ENCODE measurements at regions not wholly inside any gene's neighbourhood (a gene's known extent, or its start where the extent isn't known, plus 50 kb on each side); places are given as distances from the start of the nearest gene placed in this dataset.

DNA sequence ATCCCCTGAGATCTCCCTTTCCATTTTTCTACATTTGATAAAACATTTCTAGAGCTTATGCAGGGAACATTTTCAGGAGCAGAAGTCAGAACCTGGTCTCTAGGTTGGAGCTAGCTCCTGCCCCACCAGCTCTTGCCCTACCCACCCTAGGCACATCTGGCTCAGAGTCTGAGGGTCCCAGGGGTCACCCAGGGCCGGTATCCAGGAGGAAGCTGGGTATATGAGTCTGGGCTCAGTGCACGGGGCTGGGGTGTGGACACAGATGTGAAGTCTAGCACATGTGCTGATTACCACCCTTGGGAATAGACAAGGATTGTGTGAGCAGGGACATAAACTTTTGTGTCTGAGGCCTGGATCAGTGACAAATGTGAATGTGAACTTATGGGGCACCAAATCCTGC lies 95.4 kb downstream of the MATN1 start:
- Histone ChIP-seq H3K9me3 (peaks cover 0 to 36% (median 22%) of the 10 kb centered on the region in 8 donors), H3K27me3 (replicated peaks in 1 of 7) (peaks cover 0 to 60% (median 5%) of the 10 kb centered on the region in 7 donors), H3K36me3 (no peaks in the 10 kb centered on the region), H3K27ac (no peak overlapping the region), H3K4me1 (no peaks in the 10 kb centered on the region), H3K4me3 (no peak overlapping the region)
- no peak for DNase-seq
- intact Hi-C loops (cut with DNase I; ENCODE audit: low total_unique reads): no loop called here
- TF ChIP-seq POLR2AphosphoS5 (IDR thresholded peaks at IDR 0.05) (no peak), POLR2A (IDR thresholded peaks at IDR 0.05) (no peak)
- TF ChIP-seq, protein P1, sequence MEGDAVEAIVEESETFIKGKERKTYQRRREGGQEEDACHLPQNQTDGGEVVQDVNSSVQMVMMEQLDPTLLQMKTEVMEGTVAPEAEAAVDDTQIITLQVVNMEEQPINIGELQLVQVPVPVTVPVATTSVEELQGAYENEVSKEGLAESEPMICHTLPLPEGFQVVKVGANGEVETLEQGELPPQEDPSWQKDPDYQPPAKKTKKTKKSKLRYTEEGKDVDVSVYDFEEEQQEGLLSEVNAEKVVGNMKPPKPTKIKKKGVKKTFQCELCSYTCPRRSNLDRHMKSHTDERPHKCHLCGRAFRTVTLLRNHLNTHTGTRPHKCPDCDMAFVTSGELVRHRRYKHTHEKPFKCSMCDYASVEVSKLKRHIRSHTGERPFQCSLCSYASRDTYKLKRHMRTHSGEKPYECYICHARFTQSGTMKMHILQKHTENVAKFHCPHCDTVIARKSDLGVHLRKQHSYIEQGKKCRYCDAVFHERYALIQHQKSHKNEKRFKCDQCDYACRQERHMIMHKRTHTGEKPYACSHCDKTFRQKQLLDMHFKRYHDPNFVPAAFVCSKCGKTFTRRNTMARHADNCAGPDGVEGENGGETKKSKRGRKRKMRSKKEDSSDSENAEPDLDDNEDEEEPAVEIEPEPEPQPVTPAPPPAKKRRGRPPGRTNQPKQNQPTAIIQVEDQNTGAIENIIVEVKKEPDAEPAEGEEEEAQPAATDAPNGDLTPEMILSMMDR (IDR thresholded peaks at IDR 0.05 in 8 of 11, conservative IDR thresholded peaks at IDR 0.05 in 3 of 11): no peak
- WGBS, 5 donors: 64 to 78% (median 67%) methylated on average over 2 of the region's 2 CpGs

DNA sequence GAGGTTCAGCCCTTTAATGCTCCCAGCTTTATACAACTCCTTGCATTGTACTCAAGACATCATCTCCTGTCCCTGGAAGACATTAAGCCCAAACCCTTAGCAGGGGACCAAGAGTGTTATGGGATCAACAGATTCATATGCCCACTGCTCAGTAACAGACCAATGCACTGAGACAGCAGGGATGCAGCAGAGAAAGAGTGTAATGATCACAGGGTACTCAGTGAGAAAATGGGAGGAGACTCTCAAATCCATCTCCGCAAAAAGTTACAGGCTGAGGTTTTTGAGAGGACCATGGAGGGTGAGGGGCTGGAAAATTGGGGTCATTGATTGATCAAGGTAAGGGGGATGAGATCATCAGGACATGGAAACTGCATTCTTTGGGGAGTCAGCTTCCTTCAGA lies 96.2 kb downstream of the MATN1 start:
- no peaks in the 10 kb centered on the region for H3K36me3 ChIP-seq
- peaks cover 0 to 44% (median 29%) of the 10 kb centered on the region in 8 donors for H3K9me3 ChIP-seq
- peaks cover 0 to 53% (median 5%) of the 10 kb centered on the region in 7 donors for H3K27me3 ChIP-seq (replicated peaks in 1 of 7)
- H3K4me3 ChIP-seq: no peak overlapping the region
- H3K27ac ChIP-seq: no peak overlapping the region
- 83 to 94% (median 89%) methylated on average over 1 of the region's 1 CpG for whole genome bisulfite sequencing, 5 donors
- intact Hi-C loops (cut with DNase I; ENCODE audit: low total_unique reads): no loop called here
- TF ChIP-seq, protein P1 (IDR thresholded peaks at IDR 0.05 in 8 of 11, conservative IDR thresholded peaks at IDR 0.05 in 3 of 11): no peak
- TF ChIP-seq POLR2A (IDR thresholded peaks at IDR 0.05): no peak
- TF ChIP-seq POLR2AphosphoS5 (IDR thresholded peaks at IDR 0.05): no peak
- no peaks in the 10 kb centered on the region for H3K4me1 ChIP-seq
- DNase-seq: no peak

- H3K4me1 ChIP-seq: no peaks in the 10 kb centered on the region
- H3K36me3 ChIP-seq: no peaks in the 10 kb centered on the region
- peaks cover 0 to 48% (median 30%) of the 10 kb centered on the region in 8 donors for H3K9me3 ChIP-seq
- DNase-seq: no peak
- TF ChIP-seq POLR2A (IDR thresholded peaks at IDR 0.05): no peak
- TF ChIP-seq POLR2AphosphoS5 (IDR thresholded peaks at IDR 0.05): no peak
- TF ChIP-seq, protein P1 (IDR thresholded peaks at IDR 0.05 in 8 of 11, conservative IDR thresholded peaks at IDR 0.05 in 3 of 11): no peak
- H3K27ac ChIP-seq: no peak overlapping the region
- H3K27me3 ChIP-seq (replicated peaks in 1 of 7): peaks cover 0 to 50% (median 6%) of the 10 kb centered on the region in 7 donors
- intact Hi-C loops (cut with DNase I; ENCODE audit: low total_unique reads): no loop called here
- H3K4me3 ChIP-seq: no peak overlapping the region
- 93 to 100% (median 95%) methylated on average over 1 of the region's 1 CpG for WGBS, 5 donors
Measured at GRCh38 chr1:30623431-30623830, 100.0 kb downstream of the MATN1 start.

GRCh38 chr1:30619619-30620018 lies 103.8 kb downstream of the MATN1 start:
- no peak for DNase-seq
- Histone ChIP-seq H3K27me3 (replicated peaks in 1 of 7) (peaks cover 0 to 51% (median 3%) of the 10 kb centered on the region in 7 donors), H3K4me1 (no peaks in the 10 kb centered on the region), H3K36me3 (no peaks in the 10 kb centered on the region), H3K4me3 (no peak overlapping the region), H3K9me3 (peaks cover 0 to 27% (median 20%) of the 10 kb centered on the region in 8 donors), H3K27ac (no peak overlapping the region)
- intact Hi-C loops (cut with DNase I; ENCODE audit: low total_unique reads): no loop called here
- TF ChIP-seq POLR2AphosphoS5 (IDR thresholded peaks at IDR 0.05) (no peak), POLR2A (IDR thresholded peaks at IDR 0.05) (no peak)
- TF ChIP-seq, protein P1 (IDR thresholded peaks at IDR 0.05 in 8 of 11, conservative IDR thresholded peaks at IDR 0.05 in 3 of 11): no peak
- 71 to 81% (median 76%) methylated on average over 4 of the region's 4 CpGs for WGBS, 5 donors

All from spleen (tissue), 11 donors.